OCI-M2 (cell line): ENCODE measurements at regions not wholly inside any gene's neighbourhood (a gene's known extent, or its start where the extent isn't known, plus 50 kb on each side); places are given as distances from the start of the nearest gene placed in this dataset.

Source experiments
- DNase-seq: peaks from one replicate; lab custom pipeline; 2025; ENCODE audit not compliant: unreplicated experiment; lab: John Stamatoyannopoulos, UW

DNA sequence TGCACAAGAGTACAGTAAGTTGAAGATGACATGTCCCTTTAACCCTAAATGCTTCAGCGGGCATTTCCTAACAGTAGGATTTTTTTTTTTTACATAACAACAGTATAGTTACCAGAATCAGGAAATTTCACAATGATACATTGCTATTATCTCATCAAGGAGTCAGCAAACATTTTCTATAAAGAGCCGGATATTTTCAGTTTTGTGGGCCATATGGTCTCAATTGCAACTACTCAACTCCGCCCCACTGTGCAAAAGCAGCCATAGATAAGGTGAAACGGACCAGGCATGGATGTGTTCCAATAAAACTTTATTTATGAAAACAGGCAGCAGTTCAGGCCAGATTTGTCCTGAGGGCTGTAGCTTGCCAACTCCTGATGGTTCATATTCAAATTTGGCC, 130.6 kb downstream of the SMAD6 start:
- DNase-seq: no peak

DNA sequence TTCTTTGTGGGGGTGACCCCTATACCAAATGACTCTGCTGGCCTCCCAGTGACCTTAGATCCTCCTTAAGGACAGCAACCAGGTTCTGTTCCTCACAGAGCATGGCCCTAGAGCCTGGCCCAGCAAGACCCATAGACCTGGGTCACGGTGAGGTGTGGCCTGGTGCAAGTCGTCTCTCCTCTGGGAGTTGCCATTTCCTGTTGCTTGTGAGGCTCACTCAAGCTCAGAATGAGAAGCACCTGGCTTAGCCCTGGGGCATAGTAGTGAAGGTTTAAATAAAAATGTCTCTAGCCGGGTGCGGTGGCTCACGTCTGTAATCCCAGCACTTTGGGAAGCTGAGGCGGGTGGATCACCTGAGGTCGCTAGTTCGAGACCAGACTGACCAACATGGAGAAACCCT, 131.3 kb downstream of the SMAD6 start:
- no peak for DNase-seq

DNA sequence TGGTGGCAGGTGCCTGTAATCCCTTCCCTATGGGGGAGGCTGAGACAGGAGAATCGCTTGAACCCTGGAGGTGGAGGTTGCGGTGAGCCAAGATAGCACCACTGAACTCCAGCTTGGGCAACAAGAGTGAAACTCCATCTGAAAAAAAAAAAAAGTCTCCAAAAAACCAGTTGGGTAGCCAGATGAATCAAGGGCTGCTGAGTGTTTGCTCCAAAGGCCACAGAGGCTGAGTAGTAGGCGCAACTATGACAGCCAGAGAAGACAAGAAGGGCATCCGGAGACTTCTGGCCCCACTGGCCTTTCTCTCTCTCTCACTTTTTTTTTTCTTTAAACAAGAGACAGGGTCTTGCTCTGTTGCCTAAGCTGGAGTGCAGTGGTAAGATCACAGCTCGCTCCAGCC, 131.8 kb downstream of the SMAD6 start:
- DNase-seq: no peak

DNA sequence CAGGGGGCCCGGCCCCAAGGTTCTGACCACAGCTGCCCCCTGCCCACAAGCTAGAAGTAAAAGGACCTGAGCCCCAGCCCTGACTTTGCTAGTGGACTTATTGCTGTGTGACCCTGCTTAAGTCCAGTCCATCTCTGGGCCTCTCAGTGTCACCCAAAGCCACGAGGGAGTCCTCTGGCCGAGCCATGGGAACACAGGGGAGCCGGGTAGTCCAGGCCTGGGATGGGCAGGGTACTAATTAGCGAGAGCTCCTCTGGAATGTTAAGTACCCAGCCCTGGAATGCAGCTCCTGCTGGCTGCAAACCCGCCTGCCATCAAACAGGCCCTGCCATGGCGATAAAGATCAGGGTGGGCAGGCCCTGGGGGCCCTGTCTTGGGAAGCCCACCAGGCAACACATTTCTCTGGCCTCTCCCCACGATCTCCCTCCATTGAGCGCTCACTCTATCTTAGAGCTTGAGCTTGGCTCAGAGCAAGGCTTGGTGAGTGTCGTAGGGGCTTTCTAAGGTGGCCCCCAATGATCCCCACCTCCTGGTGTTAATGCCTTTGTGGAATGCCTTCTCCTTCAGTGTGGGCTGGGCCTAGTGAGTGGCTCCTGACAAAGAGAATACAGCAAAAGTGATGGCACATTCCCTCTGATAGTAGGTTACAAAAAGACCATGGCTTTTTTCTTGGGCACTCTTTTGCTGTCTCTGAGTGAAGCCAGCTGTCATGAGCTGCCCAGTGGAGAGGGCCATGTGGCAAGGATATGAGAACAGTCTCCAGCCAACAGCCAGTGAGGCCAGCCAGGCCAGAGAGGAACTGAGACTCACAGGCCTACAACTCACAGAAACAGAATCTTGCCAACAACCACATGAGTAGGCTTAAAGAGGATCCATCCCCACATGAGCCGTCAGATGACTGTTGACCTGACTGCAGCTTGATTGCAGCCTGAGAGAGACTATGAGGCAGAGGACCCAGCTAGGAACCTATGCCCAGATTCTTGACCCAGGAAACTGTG, 133.1 kb downstream of the SMAD6 start:
- DNase-seq: no peak

DNA sequence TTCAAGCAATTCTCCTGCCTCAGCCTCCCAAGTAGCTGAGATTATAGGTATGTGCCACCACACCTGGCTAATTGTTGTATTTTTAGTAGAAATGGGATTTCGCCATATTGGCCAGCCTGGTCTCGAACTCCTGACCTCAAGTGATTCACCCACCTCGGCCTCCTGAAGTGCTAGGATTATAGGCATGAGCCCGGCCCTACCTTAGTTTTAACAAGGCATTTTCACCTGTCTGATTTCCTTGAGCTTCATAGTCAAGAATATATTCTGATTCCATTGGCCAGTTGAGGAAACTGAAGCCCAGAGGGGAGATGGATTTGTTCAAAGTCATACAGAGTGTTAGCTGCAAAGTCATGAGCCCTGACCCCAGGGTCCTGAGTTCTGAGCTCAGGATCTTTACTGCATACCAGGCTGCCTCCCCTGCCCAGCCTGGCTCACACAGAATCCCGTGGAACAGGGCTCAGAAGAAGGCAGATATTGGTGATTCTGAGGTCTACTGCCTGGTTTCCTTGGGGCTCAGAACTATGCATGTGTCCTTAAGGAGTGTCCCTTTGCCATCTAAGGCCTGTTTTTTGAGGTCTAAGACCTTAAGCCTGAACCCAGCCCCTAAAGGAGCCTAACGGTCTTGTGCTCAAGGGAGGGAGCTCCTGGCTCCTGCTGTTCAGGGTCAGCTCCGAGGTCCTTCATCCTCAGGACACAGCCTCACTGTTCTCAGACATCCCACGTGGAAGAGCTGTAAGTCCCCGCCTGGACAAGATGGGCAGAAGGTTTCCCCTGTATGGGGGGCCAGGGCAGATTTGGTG, 134.4 kb downstream of the SMAD6 start:
- no peak for DNase-seq

DNA sequence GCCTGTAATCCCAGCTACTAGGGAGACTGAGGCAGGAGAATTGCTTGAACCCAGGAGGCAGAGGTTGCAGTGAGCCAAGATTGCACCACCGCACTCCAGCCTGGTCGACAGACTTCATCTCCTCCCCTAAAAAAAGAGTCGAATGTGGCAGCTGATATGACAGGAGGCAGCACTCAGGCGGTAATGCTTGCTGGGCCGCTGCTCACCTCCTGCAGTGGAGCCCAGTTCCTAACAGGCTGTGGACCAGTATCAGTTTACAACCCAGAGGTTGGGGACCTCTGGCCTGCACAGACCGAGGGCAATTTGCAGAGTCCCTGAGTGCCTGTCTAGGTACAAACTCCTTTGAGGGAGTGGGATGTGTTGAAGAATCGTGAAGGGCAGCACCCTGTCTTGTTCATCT, 136.2 kb downstream of the SMAD6 start:
- no peak for DNase-seq

DNA sequence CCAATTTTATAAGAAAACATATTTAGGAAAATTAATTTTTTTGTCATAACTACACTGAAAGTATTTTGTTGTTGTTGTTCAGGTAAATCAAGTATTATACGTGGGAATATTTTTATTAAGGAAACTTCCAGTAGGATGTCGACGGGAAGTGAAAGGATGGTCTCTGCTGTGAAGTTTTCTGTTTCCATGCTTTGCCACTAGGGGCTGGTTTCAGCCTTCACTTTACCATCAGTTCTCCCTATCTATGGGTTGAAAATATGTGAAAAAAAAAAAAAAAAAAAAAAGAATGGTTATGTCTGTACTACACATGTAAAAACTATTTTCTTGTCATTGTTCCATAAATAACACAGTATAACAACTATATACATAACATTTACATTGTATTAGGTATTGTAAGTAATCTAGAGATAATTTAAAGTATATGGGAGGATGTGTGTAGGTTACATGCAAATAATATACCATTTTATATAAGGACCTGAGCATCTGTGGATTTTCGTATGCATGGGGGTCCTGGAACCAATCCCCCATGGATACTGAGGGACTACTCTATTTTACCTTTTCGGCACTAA, 136.7 kb downstream of the SMAD6 start:
- no peak for DNase-seq

DNA sequence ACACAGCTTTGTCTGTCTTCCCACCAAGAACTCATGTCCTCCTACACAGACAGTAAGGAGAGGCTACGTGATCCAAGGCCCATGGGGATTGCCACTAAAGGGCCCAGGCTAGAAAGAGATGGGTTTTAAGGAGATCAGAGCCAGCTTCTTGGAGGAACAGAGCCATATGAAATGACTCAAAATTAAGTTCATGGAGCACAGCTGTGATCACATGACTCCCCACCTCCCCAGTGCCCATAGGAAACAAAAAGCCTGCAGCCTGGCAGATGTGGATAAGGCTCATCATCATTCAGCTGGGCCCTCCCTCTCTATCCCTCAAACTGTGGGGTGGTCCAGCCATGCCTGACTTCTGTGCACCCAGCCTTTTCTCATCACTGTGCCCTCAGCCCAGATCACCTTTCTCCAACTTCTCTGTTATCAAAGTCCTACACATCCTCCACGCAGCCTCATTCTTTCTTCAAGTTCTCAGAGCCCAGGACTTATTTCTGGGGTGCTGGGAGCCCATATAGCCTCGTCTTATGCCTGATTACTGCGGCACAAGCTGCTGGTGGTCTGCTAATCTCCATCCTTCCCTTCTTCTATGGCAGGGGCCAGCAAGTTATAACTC, 137.6 kb downstream of the SMAD6 start:
- no peak for DNase-seq

DNA sequence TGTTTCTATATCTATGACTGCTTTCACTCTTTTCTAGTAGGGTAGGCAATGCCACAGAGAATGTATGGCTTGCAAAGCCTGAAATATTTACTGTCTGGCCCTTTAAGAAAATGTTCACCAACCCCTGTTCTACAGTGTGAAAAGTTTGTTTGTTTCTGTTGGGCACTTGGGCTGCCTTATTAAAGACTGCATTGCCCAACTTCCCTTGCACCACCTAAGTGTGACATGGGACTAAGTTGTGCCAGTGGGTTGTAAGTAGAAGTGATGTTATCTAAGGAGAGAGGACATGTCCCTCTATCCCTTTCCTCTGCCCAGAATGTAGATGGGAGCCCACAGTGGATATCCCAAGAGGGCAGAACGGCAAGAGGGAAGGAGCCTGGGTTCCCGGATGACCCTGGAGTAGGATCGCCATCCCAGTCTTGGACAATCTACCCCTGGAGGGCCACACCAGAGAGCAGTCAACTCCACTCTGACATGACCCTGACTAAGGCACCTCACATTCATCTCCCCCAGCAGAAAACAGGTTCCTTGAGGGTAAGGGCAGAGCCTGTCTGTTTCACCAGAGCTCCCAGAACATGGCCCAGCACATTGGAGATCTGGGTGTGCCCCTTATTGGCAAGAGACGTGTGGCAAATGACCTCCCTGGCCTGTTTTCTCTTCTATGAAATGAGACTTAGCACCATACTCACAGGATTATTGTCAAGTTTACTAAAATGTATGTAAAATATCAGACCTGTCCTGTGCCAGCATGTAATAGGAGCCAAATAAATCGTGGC, 138.8 kb downstream of the SMAD6 start:
- DNase-seq: no peak

DNA sequence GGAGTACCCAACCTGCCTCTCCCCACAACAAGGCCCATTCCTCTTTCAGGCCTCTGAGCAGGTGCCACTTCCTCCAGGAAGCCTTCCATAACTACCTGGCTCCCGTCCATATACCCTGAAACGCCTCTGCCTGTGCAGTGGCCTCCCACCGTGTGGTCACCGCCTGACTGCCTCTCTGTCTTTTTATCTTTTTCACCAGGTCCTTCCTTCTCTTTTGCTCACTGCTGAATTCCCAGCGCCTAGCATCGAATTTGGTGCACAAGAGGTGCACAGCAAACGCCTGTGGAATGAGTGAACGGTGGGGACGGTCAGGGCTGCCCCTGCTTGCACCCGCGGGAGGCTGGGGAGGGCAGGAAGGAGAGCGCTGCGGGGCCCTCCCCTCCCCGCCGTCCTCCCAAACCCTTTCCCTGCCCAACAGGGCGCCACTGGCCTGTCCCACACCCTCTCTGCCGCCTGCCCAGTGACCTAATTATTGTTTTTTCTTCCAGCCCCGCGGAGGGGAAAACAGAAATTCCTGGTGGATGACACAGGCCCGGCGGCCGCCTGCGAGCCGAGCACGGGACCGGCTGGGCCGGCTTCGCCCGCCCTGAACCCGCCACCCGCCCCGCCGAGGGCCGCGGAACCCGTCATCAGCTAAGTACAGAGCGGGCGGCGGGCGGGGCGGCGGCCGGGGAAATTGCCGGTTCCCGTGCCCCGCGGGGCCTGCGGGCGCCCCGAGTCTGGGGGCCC, 140.1 kb downstream of the SMAD6 start:
- no peak for DNase-seq

DNA sequence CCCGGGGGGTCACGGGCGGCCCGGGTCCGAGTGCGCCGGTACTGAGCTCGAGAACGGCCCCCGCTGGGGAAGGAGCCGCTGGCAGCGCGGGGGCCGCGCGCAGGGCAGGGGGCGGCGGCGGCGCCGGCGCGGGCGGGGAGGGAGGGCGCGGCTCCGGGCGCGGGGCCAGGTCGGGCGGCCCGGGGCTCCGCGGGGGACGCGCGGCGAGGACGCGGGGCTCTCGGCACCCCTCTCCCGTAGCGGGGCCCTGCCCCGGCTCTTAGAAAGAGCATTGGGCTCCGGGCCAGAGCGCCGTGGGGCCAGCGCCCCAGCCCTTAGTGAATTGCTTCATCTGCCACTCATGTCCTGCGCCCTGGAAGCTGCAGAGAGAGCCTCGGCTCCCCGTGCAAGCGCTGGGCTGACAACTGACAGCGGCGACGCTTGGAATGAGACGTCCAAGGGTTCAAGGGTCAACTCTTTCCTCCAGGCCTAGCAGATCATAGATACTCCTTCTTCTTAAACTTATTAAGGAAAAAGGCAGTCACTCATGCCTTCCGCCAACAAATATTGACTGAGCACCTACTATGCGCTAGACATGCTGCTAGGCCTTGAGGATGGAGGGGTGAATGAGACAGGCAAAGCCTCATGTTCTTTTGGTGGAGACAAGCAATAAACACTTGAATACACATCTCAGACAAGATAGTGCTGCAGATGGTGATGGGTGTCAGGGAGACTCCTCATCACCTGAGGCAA, 140.8 kb downstream of the SMAD6 start:
- DNase-seq: no peak

DNA sequence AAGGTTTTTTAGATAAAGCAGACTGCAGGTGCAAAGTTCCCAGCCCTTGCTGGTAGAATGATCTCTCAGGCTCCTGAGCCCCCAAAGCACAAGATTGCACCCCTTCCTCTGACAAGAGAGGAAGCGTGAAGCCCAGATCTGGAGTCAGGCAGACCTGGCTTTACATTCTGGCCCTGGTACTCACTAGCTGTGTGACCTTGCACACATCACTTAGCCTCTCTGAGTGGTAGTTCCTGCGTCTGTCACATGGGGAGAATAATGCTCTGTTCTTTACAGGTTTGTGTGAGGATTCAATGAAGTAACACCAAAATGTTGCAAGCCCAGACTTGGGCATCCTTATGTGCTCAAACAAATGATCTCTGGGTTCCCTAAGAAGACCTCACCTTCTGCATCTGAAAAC, 141.5 kb downstream of the SMAD6 start:
- DNase-seq: no peak

DNA sequence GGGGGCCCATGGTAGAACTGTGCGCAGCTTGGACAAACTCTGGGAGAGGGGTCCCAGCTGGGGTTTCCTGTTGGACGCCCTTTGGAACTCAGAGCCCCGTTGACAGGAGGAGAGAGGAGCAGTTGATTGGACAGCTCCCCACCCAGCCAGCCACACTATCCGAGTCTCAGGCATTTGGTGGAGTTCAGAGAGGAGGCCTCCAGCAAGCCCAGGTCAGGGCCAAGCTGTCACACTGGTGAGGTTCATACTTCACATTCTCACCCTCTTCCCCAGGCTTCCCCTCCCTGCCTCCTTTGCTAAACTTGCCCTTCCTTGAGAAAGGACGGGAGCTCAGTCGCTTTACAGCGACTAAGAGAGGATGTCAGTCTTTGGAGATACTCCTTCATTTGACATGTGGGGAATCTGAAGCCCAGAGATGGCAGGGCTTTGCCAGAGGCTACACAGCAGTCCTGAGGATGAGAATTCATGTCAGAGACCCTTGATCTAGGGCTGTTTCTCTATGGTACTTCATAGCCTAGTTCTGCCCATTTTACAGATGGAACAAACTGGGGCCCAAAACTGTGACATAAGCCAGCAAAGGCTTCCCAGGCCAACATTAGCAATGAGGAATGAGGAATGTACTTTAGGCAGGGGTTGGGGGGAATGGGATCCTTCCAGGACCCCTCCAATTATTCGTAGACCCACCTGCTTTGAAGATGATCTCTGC, 142.2 kb downstream of the SMAD6 start:
- DNase-seq: no peak

DNA sequence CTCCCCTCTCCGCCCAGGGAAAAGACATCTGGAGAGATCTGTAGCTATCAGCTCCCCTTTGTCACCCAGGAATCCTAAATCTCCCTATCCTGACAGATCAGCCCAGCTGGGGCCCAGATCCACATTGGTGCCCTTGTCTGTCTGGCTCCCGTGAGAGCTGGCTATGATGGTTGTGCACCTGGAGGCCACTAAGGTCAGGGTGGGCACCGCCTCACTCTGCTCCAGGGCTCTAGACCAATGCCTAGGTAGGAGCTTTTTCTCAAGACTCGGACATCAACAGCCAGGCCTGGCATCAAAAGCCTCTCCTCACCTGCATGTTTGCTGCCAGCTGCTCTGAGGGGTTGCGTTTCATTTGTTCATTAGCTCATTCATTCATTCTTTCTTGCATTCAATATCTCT, 142.7 kb downstream of the SMAD6 start:
- no peak for DNase-seq

DNA sequence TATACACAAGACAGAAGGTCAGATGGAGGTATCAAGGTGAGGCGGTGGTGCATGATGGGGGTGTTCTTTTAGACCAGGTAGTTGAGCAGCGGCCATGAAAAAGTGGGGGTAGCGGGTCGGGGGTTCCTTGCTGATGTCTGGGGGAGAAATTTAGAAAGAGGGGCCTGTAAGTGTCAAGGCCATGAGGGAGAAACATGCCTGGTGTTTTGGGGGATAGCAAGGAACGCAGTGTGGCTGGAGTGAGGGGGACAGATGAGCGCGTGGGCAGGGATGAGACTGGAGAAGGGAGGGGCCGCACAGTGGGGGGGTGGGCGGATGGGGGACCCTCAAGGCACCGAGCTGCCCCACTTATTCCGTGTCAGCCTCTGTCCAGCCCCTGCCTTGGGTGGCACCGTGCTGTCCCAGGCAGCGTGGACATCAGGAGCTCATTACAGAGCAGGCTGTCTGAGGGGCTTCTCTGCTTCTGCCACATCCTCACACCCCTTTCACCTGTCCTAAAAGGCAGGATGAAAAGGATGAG, 143.3 kb downstream of the SMAD6 start:
- DNase-seq: no peak

DNA sequence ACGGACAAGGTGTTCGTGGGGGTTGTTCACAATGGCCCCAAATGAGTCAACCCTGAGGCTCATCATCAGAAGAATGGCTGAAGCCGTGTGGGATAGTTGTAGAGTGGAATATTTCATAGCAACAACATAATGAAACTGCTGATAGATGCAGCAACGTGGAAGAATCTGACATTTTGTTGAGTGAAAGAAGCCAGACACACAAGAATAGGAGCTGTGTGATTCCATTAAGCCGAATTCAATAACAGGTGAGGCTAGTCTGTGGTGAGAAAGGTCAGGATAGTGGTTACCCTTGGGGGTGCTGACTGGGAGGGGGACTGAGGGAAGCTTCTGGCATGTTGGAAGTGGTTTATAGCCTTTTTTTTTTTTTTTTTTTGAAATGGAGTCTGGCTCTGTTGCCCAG, 144.0 kb downstream of the SMAD6 start:
- no peak for DNase-seq

DNA sequence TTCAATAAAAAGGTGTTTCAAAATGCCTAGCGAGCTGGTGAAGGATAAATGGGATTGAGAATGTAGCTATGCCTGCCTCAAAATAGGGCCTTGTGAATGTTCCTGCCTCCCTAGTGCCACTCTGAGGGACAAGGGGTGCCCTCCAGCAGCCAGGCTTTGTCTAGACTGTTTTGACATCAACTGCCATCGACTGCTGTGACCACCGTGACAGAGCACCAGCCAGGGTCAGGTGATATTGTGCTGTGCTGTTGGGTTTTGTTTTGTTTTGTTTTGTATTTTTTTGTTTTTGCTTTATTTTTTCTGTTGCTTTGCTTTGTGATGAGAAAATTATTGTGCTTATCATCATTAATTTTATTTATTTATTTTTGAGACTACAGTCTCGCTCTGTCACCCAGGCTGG, 144.8 kb downstream of the SMAD6 start:
- DNase-seq: no peak

DNA sequence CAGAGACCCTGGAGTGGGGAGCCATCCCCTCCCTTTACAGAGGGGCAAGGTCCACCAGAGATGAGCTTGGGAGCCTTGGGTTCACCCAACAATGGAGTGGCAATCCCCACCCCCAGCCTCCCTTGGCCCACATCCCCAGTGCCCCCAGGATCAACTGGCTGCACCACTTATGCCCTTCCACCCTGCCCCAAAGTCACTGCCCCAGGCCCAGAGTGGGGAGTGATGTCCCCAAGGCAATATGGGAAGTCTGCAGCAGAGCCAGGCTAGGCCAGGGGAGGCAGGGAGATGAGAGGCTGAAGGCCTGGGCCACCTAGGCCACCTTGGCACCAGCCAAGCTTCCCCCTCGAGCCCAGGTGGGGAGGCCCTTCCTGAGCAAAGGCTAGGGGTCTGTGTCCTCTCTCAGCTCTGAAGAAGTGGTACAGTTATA, 145.5 kb downstream of the SMAD6 start:
- no peak for DNase-seq
